GM18511 (cell line): ENCODE measurements at regions not wholly inside any gene's neighbourhood (a gene's known extent, or its start where the extent isn't known, plus 50 kb on each side); places are given as distances from the start of the nearest gene placed in this dataset.

Experiments used
- ATAC-seq: cut with Tn5 transposase; IDR thresholded peaks from one replicate; pipeline ENCODE4 v1.9.1; 2021; ENCODE audit warnings: mild to moderate bottlenecking, moderate library complexity; ENCODE audit not compliant: unreplicated experiment

GRCh38 chr2:149735237-149735958, 147.8 kb upstream of the MMADHC start:
- ATAC-seq = no peak

GRCh38 chr2:149733936-149734685, 146.5 kb upstream of the MMADHC start:
- no peak for ATAC-seq

- no peak for ATAC-seq
Measured at GRCh38 chr2:149732730-149733290, 145.2 kb upstream of the MMADHC start.

GRCh38 chr2:149732001-149732685, 144.6 kb upstream of the MMADHC start:
- ATAC-seq = no peak

- ATAC-seq = no peak
Measured at GRCh38 chr2:149731079-149731478, 143.5 kb upstream of the MMADHC start.

GRCh38 chr2:149729586-149729985, 142.0 kb upstream of the MMADHC start:
- ATAC-seq = no peak

- no peak for ATAC-seq
Measured at GRCh38 chr2:149727927-149728326, 140.4 kb upstream of the MMADHC start.

GRCh38 chr2:149725234-149725633, 137.7 kb upstream of the MMADHC start:
- no peak for ATAC-seq

GRCh38 chr2:149724091-149724490, 136.5 kb upstream of the MMADHC start:
- ATAC-seq = no peak

- no peak for ATAC-seq
Measured at GRCh38 chr2:149720615-149721014, 133.0 kb upstream of the MMADHC start.

- ATAC-seq = no peak
Measured at GRCh38 chr2:149719695-149720094, 132.1 kb upstream of the MMADHC start.

GRCh38 chr2:149716687-149717086, 129.1 kb upstream of the MMADHC start:
- no peak for ATAC-seq

GRCh38 chr2:149715894-149716293, 128.3 kb upstream of the MMADHC start:
- no peak for ATAC-seq

- ATAC-seq = peak; percentile 77
Measured at GRCh38 chr2:149715005-149715592, 127.5 kb upstream of the MMADHC start.

- ATAC-seq = no peak
Measured at GRCh38 chr2:149709496-149710263, 122.1 kb upstream of the MMADHC start.

GRCh38 chr2:149703281-149703680, 115.7 kb upstream of the MMADHC start:
- ATAC-seq = no peak

GRCh38 chr2:149702571-149702970, 115.0 kb upstream of the MMADHC start:
- no peak for ATAC-seq

- ATAC-seq = no peak
Measured at GRCh38 chr2:149701241-149701640, 113.7 kb upstream of the MMADHC start.

- ATAC-seq = no peak
Measured at GRCh38 chr2:149692961-149693396, 105.4 kb upstream of the MMADHC start.

- no peak for ATAC-seq
Measured at GRCh38 chr2:149690825-149691224, 103.2 kb upstream of the MMADHC start.
